Central memory CD8-positive, alpha-beta T cell (primary cell): ENCODE measurements at regions not wholly inside any gene's neighbourhood (a gene's known extent, or its start where the extent isn't known, plus 50 kb on each side); places are given as distances from the start of the nearest gene placed in this dataset.
A peak's percentile ranks its signal among the peaks of the same experiment; 100 is the strongest.

Experiments used
- ATAC-seq: fragments of 150-1000 bp; cut with Tn5 transposase; replicated peaks from 2 replicates; pipeline ENCODE4 v1.10.0; 2022; ENCODE audit warnings: mild to moderate bottlenecking, moderate FRiP score, moderate number of reproducible peaks; ENCODE audit not compliant: poor library complexity, severe bottlenecking; ENCODE audit errors: extremely low read depth
- DNase-seq, 2 donors: peaks; one replicate each; pipeline ENCODE4 v3.0.0; 2021; ENCODE audit warnings: low spot score in 2 of 2
- H3K27ac Mint-ChIP-seq: one replicate; pipeline ENCODE4 v1.8.0; 2022; ENCODE audit warnings: low read depth, mild to moderate bottlenecking, moderate library complexity, mixed read lengths
- H3K27me3 Mint-ChIP-seq: one replicate; pipeline ENCODE4 v1.8.0; 2022; ENCODE audit warnings: mixed read lengths
- H3K36me3 Mint-ChIP-seq: one replicate; pipeline ENCODE4 v1.8.0; 2022; ENCODE audit warnings: mild to moderate bottlenecking, moderate library complexity, mixed read lengths; ENCODE audit not compliant: insufficient read depth
- H3K4me1 Mint-ChIP-seq: one replicate; pipeline ENCODE4 v1.8.0; 2022; ENCODE audit warnings: mixed read lengths
- H3K4me3 Mint-ChIP-seq: one replicate; pipeline ENCODE4 v1.8.0; 2022; ENCODE audit warnings: mild to moderate bottlenecking, moderate library complexity, mixed read lengths
- H3K9me3 Mint-ChIP-seq: one replicate; pipeline ENCODE4 v1.8.0; 2022; ENCODE audit warnings: mixed read lengths

GRCh38 chr2:105150231-105150630 is 91.3 kb upstream of the GPR45 start:
- no peaks in the 10 kb centered on the region for H3K36me3 Mint-ChIP-seq
- peaks cover 49% of the 10 kb centered on the region for H3K27me3 Mint-ChIP-seq
- no peaks in the 10 kb centered on the region for H3K4me1 Mint-ChIP-seq
- no peak overlapping the region for H3K4me3 Mint-ChIP-seq
- no peaks in the 10 kb centered on the region for H3K9me3 Mint-ChIP-seq
- DNase-seq (no peak), ATAC-seq (no peak)
- no peak overlapping the region for H3K27ac Mint-ChIP-seq

- Mint-ChIP-seq H3K27ac (no peak overlapping the region), H3K4me1 (no peaks in the 10 kb centered on the region)
- ATAC-seq = no peak
Measured at GRCh38 chr2:105154119-105154818, 87.3 kb upstream of the GPR45 start.

GRCh38 chr2:105156166-105156565 is 85.4 kb upstream of the GPR45 start:
- H3K27ac Mint-ChIP-seq = no peak overlapping the region
- H3K36me3 Mint-ChIP-seq = no peaks in the 10 kb centered on the region
- ATAC-seq (no peak), DNase-seq (no peak)
- H3K4me3 Mint-ChIP-seq = no peak overlapping the region
- no peaks in the 10 kb centered on the region for H3K4me1 Mint-ChIP-seq
- H3K27me3 Mint-ChIP-seq = peaks cover 71% of the 10 kb centered on the region
- peaks cover 19% of the 10 kb centered on the region for H3K9me3 Mint-ChIP-seq

More at GRCh38 chr2:105154119-105154818, 87.3 kb upstream of the GPR45 start:
- Mint-ChIP-seq H3K27me3 (peaks cover 70% of the 10 kb centered on the region), H3K9me3 (peaks cover 19% of the 10 kb centered on the region), H3K36me3 (no peaks in the 10 kb centered on the region), H3K4me3 (no peak overlapping the region)
- no peak for DNase-seq

- Mint-ChIP-seq H3K4me3 (no peak overlapping the region), H3K27ac (no peak overlapping the region), H3K36me3 (no peaks in the 10 kb centered on the region), H3K4me1 (no peaks in the 10 kb centered on the region), H3K27me3 (peaks cover 60% of the 10 kb centered on the region), H3K9me3 (peaks cover 19% of the 10 kb centered on the region)
- ATAC-seq (no peak), DNase-seq (no peak)
Measured at GRCh38 chr2:105158002-105158401, 83.5 kb upstream of the GPR45 start.

- H3K36me3 Mint-ChIP-seq = peaks cover 2% of the 10 kb centered on the region
- H3K27me3 Mint-ChIP-seq = peaks cover 30% of the 10 kb centered on the region
- no peak overlapping the region for H3K27ac Mint-ChIP-seq
- no peak for ATAC-seq
- DNase-seq = no peak
- H3K9me3 Mint-ChIP-seq = no peaks in the 10 kb centered on the region
- no peak overlapping the region for H3K4me3 Mint-ChIP-seq
- no peaks in the 10 kb centered on the region for H3K4me1 Mint-ChIP-seq
Measured at GRCh38 chr2:105166688-105167087, 74.9 kb upstream of the GPR45 start.

GRCh38 chr2:105168543-105168942 is 73.0 kb upstream of the GPR45 start:
- no peak for ATAC-seq
- no peaks in the 10 kb centered on the region for H3K9me3 Mint-ChIP-seq
- H3K4me3 Mint-ChIP-seq = no peak overlapping the region
- DNase-seq = no peak
- H3K4me1 Mint-ChIP-seq = peaks cover 1% of the 10 kb centered on the region
- peaks cover 40% of the 10 kb centered on the region for H3K27me3 Mint-ChIP-seq
- no peak overlapping the region for H3K27ac Mint-ChIP-seq
- peaks cover 4% of the 10 kb centered on the region for H3K36me3 Mint-ChIP-seq

GRCh38 chr2:105175231-105175630 is 66.3 kb upstream of the GPR45 start:
- H3K4me1 Mint-ChIP-seq = peaks cover 31% of the 10 kb centered on the region
- DNase-seq (no peak), ATAC-seq (no peak)
- H3K27me3 Mint-ChIP-seq = peaks cover 33% of the 10 kb centered on the region
- no peak overlapping the region for H3K27ac Mint-ChIP-seq
- no peaks in the 10 kb centered on the region for H3K9me3 Mint-ChIP-seq
- H3K36me3 Mint-ChIP-seq = peaks cover 2% of the 10 kb centered on the region
- peak overlapping the region; percentile 44 for H3K4me3 Mint-ChIP-seq

- ATAC-seq = no peak
- Mint-ChIP-seq H3K4me3 (no peak overlapping the region), H3K27me3 (peaks cover 28% of the 10 kb centered on the region), H3K4me1 (peaks cover 31% of the 10 kb centered on the region), H3K9me3 (no peaks in the 10 kb centered on the region), H3K36me3 (peaks cover 2% of the 10 kb centered on the region), H3K27ac (peak overlapping the region; percentile 38)
- DNase-seq = no peak
Measured at GRCh38 chr2:105176429-105176828, 65.1 kb upstream of the GPR45 start.

- no peaks in the 10 kb centered on the region for H3K9me3 Mint-ChIP-seq
- H3K4me1 Mint-ChIP-seq = peaks cover 31% of the 10 kb centered on the region
- peaks cover 33% of the 10 kb centered on the region for H3K27me3 Mint-ChIP-seq
- DNase-seq = no peak
- no peak overlapping the region for H3K27ac Mint-ChIP-seq
- no peak for ATAC-seq
- H3K36me3 Mint-ChIP-seq = peaks cover 2% of the 10 kb centered on the region
- H3K4me3 Mint-ChIP-seq = no peak overlapping the region
Measured at GRCh38 chr2:105177008-105177407, 64.5 kb upstream of the GPR45 start.

GRCh38 chr2:105177536-105178254 is 63.8 kb upstream of the GPR45 start:
- no peak overlapping the region for H3K27ac Mint-ChIP-seq
- no peak overlapping the region for H3K4me3 Mint-ChIP-seq
- H3K9me3 Mint-ChIP-seq = no peaks in the 10 kb centered on the region
- peaks cover 31% of the 10 kb centered on the region for H3K4me1 Mint-ChIP-seq
- H3K27me3 Mint-ChIP-seq = peaks cover 38% of the 10 kb centered on the region
- ATAC-seq (no peak), DNase-seq (no peak)
- H3K36me3 Mint-ChIP-seq = peaks cover 2% of the 10 kb centered on the region

GRCh38 chr2:105179469-105180372 is 61.8 kb upstream of the GPR45 start:
- H3K9me3 Mint-ChIP-seq = no peaks in the 10 kb centered on the region
- ATAC-seq (no peak), DNase-seq (no peak)
- peaks cover 18% of the 10 kb centered on the region for H3K4me1 Mint-ChIP-seq
- H3K4me3 Mint-ChIP-seq = no peak overlapping the region
- H3K27me3 Mint-ChIP-seq = peaks cover 27% of the 10 kb centered on the region
- H3K27ac Mint-ChIP-seq = no peak overlapping the region
- no peaks in the 10 kb centered on the region for H3K36me3 Mint-ChIP-seq

- no peak for DNase-seq
Measured at GRCh38 chr2:105180491-105180972, 61.0 kb upstream of the GPR45 start.

More at GRCh38 chr2:105180491-105180972, 61.0 kb upstream of the GPR45 start:
- no peak for ATAC-seq
- no peaks in the 10 kb centered on the region for H3K36me3 Mint-ChIP-seq
- H3K4me1 Mint-ChIP-seq = peaks cover 10% of the 10 kb centered on the region
- H3K27ac Mint-ChIP-seq = no peak overlapping the region
- H3K9me3 Mint-ChIP-seq = no peaks in the 10 kb centered on the region
- peaks cover 27% of the 10 kb centered on the region for H3K27me3 Mint-ChIP-seq
- H3K4me3 Mint-ChIP-seq = no peak overlapping the region
